SU-DHL-6 (cell line): ENCODE measurements at regions not wholly inside any gene's neighbourhood (a gene's known extent, or its start where the extent isn't known, plus 50 kb on each side); places are given as distances from the start of the nearest gene placed in this dataset.

Source experiments
- H2AFZ ChIP-seq: fragments of 200-600 bp; sonication (generic); 2 replicates; pipeline ENCODE4 v1.6.1; 2014; ENCODE audit warnings: low read depth, mild to moderate bottlenecking, moderate library complexity, mixed read lengths, antibody characterized with exemption, low read length; ENCODE audit not compliant: severe bottlenecking
- H3F3A ChIP-seq: fragments of 200-600 bp; shearing (Covaris generic); 2 replicates; pipeline ENCODE4 v1.6.0; 2016; ENCODE audit warnings: antibody characterized with exemption, mild to moderate bottlenecking; ENCODE audit not compliant: insufficient read depth
- H3K27ac ChIP-seq: fragments of 200-600 bp; sonication (generic); 2 replicates; pipeline ENCODE4 v1.5.1; 2016; ENCODE audit warnings: low read depth, mild to moderate bottlenecking, low read length, moderate library complexity, mixed read lengths
- H3K27me3 ChIP-seq: fragments of 200-600 bp; sonication (generic), shearing (Covaris generic); 2 replicates; pipeline ENCODE4 v1.6.0; 2014; ENCODE audit warnings: mild to moderate bottlenecking, low read length
- H3K36me3 ChIP-seq: fragments of 200-600 bp; sonication (generic); 2 replicates; pipeline ENCODE4 v1.6.1; 2014; ENCODE audit warnings: mild to moderate bottlenecking, low read length, mixed read lengths
- H3K4me2 ChIP-seq: fragments of 300-600, 200-600 bp; shearing (Covaris generic), sonication (generic); 2 replicates; pipeline ENCODE4 v1.6.0; 2014; ENCODE audit warnings: low read length, low read depth, mild to moderate bottlenecking; ENCODE audit not compliant: poor library complexity, severe bottlenecking
- H3K4me3 ChIP-seq: fragments of 200-600 bp; sonication (generic); 2 replicates; pipeline ENCODE4 v1.5.1; 2014; ENCODE audit warnings: antibody characterized with exemption, low read length, mild to moderate bottlenecking, mixed read lengths; ENCODE audit not compliant: insufficient read depth, poor library complexity, severe bottlenecking
- H3K79me2 ChIP-seq: fragments of 200-600 bp; sonication (generic); 2 replicates; pipeline ENCODE4 v1.6.1; 2014; ENCODE audit warnings: mild to moderate bottlenecking, low read length, moderate library complexity; ENCODE audit not compliant: insufficient read depth
- H3K9ac ChIP-seq: fragments of 200-600 bp; sonication (generic); 2 replicates; pipeline ENCODE4 v1.7.0; 2014; ENCODE audit warnings: mild to moderate bottlenecking, low read length
- H3K9me2 ChIP-seq: fragments of 200-600 bp; sonication (generic); replicated peaks from 2 replicates; pipeline ENCODE4 v1.6.1; 2014; ENCODE audit warnings: low read length; ENCODE audit not compliant: insufficient read depth
- H3K9me3 ChIP-seq: fragments of 200-600 bp; sonication (generic); 2 replicates; pipeline ENCODE4 v1.6.1; 2014; ENCODE audit warnings: low read length, mixed read lengths; ENCODE audit not compliant: insufficient read depth
- H4K20me1 ChIP-seq: fragments of 200-600 bp; sonication (generic); 2 replicates; pipeline ENCODE4 v1.6.1; 2014; ENCODE audit warnings: low read depth, mild to moderate bottlenecking, antibody characterized with exemption, low read length, moderate library complexity, mixed read lengths
- CTCF ChIP-seq: fragments of 200-600 bp; sonication (generic); IDR thresholded peaks from one replicate; pipeline ENCODE4 v1.5.1; 2017; ENCODE audit warnings: antibody characterized with exemption, mild to moderate bottlenecking, low read length, moderate library complexity; ENCODE audit not compliant: insufficient read depth, poor library complexity, severe bottlenecking
- EZH2phosphoT487 ChIP-seq: fragments of 200-600 bp; sonication (generic), shearing (Covaris generic); conservative IDR thresholded peaks from 2 replicates; pipeline ENCODE4 v1.6.1; 2018; ENCODE audit warnings: mild to moderate bottlenecking, antibody characterized with exemption, low read length, moderate library complexity, mixed read lengths

DNA sequence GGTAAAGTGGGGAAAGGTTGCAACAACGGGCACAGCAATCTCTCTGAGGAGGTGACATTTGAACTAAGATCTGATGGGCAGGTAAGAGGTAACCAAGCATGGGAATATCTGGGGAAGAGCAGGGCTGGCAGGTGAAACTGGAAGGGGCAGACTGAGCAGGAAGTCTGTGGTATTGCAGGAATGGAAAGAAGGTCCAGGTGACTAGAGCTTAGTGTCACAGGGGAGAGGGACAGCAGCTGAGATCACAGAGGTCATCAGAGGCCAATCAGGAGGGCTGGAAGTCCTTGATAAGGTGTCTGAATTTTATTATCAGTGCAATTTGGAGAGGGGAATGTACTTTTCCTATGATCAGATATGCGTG, 73.3 kb upstream of the DHX40 start:
- no peak overlapping the region for H3K27ac ChIP-seq
- H3K9ac ChIP-seq = no peak overlapping the region
- no peak for TF ChIP-seq EZH2phosphoT487
- no peak for TF ChIP-seq CTCF
- H2AFZ ChIP-seq = no peak overlapping the region
- no peaks in the 10 kb centered on the region for H3F3A ChIP-seq
- no peaks in the 10 kb centered on the region for H3K79me2 ChIP-seq
- no peak overlapping the region for H3K4me3 ChIP-seq
- no peaks in the 10 kb centered on the region for H3K27me3 ChIP-seq
- no peaks in the 10 kb centered on the region for H3K9me3 ChIP-seq
- no peaks in the 10 kb centered on the region for H3K36me3 ChIP-seq
- H3K9me2 ChIP-seq = no peaks in the 10 kb centered on the region
- H4K20me1 ChIP-seq = no peaks in the 10 kb centered on the region
- no peak overlapping the region for H3K4me2 ChIP-seq

GRCh38 chr17:59493867-59494266, 71.5 kb upstream of the DHX40 start:
- no peak overlapping the region for H3K4me2 ChIP-seq
- H3K9me2 ChIP-seq = no peaks in the 10 kb centered on the region
- H3K36me3 ChIP-seq = no peaks in the 10 kb centered on the region
- no peaks in the 10 kb centered on the region for H3K79me2 ChIP-seq
- H3K4me3 ChIP-seq = no peak overlapping the region
- no peaks in the 10 kb centered on the region for H3K27me3 ChIP-seq
- no peak overlapping the region for H3K27ac ChIP-seq
- no peaks in the 10 kb centered on the region for H4K20me1 ChIP-seq
- H3K9ac ChIP-seq = no peak overlapping the region
- H3F3A ChIP-seq = no peaks in the 10 kb centered on the region
- no peak for TF ChIP-seq EZH2phosphoT487
- no peak for TF ChIP-seq CTCF
- no peaks in the 10 kb centered on the region for H3K9me3 ChIP-seq
- H2AFZ ChIP-seq = no peak overlapping the region

- Histone ChIP-seq H3K36me3 (no peaks in the 10 kb centered on the region), H3K4me3 (no peak overlapping the region), H3K9me3 (no peaks in the 10 kb centered on the region), H4K20me1 (no peaks in the 10 kb centered on the region), H3K9ac (no peak overlapping the region), H3K27me3 (no peaks in the 10 kb centered on the region), H3K4me2 (no peak overlapping the region), H3K79me2 (no peaks in the 10 kb centered on the region), H3F3A (no peaks in the 10 kb centered on the region), H3K27ac (no peak overlapping the region), H3K9me2 (no peaks in the 10 kb centered on the region), H2AFZ (no peak overlapping the region)
- TF ChIP-seq EZH2phosphoT487 = no peak
- no peak for TF ChIP-seq CTCF
Observed at GRCh38 chr17:59494757-59495368, 70.5 kb upstream of the DHX40 start.
